Fibroblast of the conjunctiva (primary cell): ENCODE measurements at regions not wholly inside any gene's neighbourhood (a gene's known extent, or its start where the extent isn't known, plus 50 kb on each side); places are given as distances from the start of the nearest gene placed in this dataset.
A peak's percentile ranks its signal among the peaks of the same experiment; 100 is the strongest.

Experiments
- DNase-seq: peaks from one replicate; pipeline ENCODE4 v3.0.0-alpha.2; 2010; ENCODE audit warnings: low read depth

GRCh38 chr6:160899671-160900430 is 91.7 kb upstream of the MAP3K4 start:
- no peak for DNase-seq

DNA sequence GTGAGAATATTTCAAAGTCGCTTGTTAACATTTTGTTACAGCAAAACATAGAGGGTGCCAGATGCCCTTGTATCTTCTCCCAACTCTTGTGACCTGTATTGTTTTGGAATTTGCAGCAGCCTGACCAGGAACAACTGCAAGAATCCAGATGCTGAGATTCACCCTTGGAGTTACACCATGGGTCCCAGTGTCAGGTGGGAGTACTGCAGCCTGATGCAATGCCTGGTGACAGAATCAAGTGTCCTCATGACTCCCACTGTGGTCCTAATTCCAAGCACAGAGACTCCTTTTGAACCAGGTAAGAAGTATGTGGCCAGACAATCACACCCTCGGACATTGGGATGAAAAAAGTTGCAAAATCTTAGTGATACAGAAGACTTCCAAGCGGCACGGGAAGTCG is 79.6 kb upstream of the MAP3K4 start:
- no peak for DNase-seq

DNA sequence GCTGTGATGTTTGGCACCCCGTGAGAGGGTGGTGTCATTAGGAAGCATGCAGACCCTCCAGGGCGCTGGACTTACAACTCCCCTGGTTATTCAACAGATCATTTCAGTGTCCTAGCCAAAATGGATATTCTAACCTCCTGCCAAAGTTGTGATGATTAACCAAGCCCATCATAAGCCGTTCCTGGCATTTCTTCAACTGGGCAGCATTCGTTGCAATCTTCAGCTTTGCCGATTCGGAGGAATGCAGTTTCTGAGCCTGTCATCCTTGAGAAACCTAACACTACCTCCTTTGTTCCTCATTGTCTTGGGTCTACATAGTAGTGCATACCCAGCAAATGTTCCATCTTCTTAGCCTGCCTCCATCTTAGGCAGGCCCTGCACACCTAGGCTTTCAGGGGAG is 79.2 kb upstream of the MAP3K4 start:
- DNase-seq = no peak

DNA sequence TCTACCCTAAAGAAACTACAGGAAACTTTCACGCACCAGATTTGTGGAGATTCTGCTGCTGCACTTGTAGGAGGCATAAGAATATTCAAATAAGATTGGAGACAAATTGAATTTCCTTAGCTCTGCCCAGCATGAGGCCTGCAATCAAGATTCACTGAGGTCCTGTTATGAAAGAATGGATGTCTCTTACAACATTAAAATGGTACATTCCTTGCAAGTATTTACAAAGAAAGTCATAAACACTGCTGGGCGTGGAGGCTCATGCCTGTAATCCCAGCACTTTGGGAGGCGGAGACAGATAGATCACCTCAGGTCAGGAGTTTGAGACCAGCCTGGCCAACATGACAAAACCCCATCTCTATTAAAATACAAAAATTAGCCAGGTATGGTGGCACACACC is 74.0 kb upstream of the MAP3K4 start:
- no peak for DNase-seq

GRCh38 chr6:160919723-160920440 is 71.7 kb upstream of the MAP3K4 start:
- DNase-seq = peak; percentile 75

DNA sequence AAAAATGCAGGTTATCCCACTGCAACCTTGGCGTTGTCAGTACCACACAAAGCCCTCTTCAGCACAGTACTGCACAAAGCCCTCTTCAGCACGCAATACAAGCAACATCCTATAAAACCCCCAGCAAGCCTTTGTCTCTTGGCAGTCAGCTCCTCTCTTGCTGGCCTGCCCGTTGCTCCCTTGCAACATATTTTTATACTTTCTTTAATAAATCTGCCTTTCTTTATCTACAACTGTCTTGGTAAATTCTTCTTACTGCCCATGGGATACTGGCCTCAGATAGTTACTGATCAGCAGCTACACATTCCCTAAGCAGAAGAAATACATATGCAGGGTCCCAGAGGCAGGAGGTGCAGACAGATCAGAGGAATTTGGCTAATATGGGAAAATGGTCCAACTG is 70.5 kb upstream of the MAP3K4 start:
- no peak for DNase-seq

DNA sequence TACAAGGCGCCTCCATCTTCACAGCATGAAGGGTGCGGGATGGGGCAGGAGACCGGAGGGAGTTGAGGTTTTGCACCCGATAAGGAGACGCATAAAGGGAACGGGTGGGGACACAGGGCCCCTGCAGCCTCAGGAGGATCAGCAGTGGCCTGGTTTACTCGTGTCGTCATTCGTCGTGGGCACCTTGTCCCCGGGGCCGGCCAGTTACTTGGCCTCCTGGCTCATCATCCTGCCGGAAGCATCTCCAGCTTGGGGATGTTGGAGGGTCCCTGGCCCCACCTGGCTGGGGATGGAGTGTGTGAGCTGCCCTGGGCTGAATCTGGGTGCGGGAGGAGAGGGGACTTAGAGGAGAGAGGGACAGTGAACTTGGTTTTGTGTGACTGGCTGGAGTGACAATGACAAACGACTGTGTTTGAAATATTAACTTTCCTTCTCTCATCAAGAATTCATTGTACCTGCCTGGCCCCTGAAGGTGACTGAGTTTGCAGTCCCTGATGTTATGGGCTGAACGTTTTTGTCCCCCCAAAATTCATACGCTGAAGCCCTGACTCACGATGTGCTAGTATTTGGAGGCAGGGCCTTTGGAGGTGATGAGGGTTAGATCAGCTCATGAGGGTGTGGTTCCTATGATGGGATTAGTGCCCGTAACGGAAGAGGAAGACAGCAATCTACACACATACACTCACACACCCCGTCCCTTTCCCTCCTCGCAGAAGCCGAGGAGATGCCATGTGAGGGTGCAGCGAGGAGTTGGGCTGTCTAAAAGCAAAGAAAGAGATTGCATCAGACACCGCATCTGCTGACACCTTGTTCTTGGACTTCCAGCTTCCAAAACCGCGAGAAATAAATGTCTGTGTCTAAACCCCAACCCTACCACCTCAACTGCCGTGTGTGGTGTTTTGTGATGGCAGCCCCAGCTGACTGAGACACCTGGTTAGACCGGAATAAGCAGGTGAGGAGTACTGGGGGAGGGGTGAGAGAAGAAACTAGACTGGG is 65.0 kb upstream of the MAP3K4 start:
- DNase-seq = no peak

- DNase-seq = no peak
Measured at GRCh38 chr6:160927416-160927815, 64.2 kb upstream of the MAP3K4 start.

DNA sequence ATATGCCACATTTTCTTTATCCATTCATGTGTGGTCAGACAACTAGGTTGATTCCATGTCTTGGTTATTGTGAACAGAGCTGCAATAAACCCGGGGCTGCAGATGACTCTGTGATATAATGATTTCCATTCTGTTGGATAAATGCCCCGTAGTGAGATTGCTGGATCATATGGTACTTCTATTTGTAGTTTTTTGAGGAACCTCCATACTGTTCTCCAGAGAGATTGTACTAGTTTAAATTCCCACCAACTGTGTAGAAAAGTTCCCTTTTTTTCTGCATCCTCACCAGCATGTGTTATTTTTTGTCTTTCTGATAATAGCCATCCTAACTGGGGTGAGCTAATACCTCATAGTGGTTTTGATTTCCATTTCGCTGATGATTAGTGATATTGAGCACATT is 62.2 kb upstream of the MAP3K4 start:
- no peak for DNase-seq

- no peak for DNase-seq
Measured at GRCh38 chr6:160929831-160930230, 61.7 kb upstream of the MAP3K4 start.

GRCh38 chr6:160930547-160931377 is 60.8 kb upstream of the MAP3K4 start:
- peak; percentile 63 for DNase-seq

GRCh38 chr6:160931378-160932310 is 59.9 kb upstream of the MAP3K4 start:
- no peak for DNase-seq

DNA sequence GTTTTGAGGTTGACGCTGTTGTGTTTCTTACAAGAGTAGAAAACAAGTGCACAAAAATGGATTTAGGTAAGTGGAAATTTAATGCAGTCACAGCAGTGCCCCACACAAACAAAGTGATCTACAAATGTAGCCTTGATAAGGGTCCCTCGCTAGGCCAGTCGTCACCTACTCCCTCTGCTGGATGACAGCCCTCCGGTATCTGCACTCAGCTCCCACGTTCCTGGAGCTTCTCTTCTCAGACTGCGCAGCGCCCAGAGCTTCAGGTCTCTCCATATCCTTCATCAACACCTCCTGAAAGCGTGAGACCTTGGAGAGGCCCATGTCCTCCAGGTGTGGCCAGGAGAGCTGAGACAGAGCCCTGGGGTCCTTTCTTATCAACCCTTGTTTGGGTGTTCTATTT is 58.3 kb upstream of the MAP3K4 start:
- no peak for DNase-seq

DNA sequence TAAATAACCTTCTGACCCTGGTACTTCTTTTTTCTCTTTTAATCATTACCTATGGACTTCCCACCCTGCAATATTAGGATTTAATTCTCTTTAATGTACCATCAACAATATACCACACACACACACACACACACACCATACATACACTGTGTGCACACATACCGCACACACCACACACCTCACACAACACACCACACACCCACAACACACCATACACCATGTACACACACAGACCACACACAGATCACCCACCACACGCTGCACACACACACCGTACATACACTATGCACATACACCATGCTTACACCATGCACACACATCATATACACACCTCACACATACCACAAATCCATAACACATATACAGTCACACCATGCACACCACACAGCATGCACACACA is 57.4 kb upstream of the MAP3K4 start:
- no peak for DNase-seq

GRCh38 chr6:160940197-160940596 is 51.4 kb upstream of the MAP3K4 start:
- DNase-seq = no peak
